Anterior cingulate cortex (tissue), 58 donors: ENCODE measurements at regions not wholly inside any gene's neighbourhood (a gene's known extent, or its start where the extent isn't known, plus 50 kb on each side); places are given as distances from the start of the nearest gene placed in this dataset.

Experiments used
- DNase-seq, 58 donors: peaks; one replicate each; lab custom pipeline; 2025; lab: John Stamatoyannopoulos, UW

DNA sequence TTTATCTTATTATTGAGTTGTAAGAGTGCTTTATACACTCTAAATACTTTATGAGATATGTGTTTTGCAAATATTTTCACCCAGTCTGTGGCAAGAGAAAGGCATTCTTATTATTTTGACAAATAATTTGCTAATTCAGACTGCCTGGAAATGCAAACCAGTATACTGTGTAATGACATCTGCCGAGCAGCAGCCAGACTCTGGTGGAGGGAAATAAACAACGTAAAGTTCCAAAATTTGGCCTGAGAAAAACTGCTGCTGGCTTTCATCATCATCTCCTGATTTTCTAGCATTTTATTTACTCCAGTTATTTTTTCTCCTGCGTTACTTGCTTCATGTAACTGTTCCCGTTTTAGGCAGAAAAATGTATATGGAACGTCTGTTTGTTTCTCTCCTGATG is 161.6 kb downstream of the RNF152 start:
- DNase-seq: no peak

DNA sequence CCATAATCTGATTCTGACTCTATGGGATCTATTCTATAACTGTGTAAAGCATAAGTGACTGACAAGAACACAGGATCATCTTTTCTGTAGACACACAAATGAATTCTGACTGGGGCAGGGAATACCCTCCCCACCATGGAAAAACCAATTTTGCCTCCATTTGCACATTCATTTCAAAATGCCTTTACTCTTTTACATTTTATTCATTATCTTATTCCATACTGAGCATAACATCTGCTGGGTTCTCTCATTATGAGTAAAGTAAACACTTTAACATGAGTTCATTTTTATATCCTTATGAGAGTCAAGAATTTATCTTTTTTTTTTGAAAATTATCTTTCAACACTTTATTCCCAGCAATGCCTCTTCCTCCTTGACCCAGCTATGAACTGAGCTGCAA is 163.5 kb downstream of the RNF152 start:
- DNase-seq: no peak

DNA sequence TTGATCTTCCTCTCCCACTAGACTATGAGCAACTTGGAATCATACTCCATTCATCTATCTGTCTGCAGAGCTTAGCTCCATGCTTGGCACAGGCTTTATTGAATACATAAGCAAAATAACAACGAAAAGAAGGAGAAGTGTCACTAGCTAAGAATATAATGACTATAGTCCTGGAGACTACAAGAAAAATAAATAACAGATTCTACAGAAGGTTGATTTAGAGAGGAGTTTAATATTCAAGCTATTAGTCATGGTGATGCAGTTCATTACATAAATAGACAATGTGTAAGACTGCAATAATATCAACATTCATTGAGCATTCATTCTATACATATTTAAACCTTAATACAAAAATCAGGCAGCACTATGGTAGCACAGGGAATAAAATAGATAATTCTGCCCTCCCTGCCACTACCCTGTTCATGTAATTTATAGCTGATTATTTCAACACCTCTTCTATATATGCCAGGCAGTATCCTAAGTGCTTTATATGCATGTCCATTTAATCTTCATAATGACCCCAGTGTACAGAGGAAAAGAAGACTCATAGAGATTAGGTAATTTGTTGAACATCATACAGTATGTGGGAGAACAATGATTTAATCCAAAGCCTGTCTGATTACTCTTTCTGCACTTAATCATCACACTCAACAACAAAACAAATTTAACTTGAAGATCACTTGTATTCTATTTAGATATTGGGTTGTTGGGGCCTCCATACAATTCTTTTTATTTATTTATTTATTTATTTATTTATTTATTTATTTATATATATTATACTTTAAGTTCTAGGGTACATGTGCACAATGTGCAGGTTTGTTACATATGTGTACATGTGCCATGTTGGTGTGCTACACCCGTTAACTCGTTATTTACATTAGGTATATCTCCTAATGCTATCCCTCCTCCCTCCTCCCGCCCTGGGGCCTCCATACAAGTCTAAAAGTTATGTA is 165.3 kb downstream of the RNF152 start:
- DNase-seq: no peak

DNA sequence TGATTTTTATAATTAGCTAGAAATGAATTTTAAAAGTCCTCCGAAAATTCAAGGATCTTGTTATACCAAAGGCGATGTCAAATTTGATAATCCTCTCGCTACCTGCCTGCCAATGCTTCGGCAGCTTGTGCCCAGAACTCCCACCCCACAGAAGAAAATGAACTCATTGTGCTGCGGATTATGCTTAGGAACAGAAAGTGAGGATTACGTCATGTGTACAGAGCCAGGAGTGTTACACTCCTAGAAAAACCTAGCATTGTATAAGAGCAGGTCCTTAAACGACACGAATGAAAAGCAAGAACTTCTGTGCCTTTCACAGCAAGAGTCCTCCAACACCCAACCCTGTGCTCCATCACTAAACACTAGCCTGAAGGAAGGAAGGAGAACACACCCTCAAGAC is 168.3 kb downstream of the RNF152 start:
- no peak for DNase-seq

DNA sequence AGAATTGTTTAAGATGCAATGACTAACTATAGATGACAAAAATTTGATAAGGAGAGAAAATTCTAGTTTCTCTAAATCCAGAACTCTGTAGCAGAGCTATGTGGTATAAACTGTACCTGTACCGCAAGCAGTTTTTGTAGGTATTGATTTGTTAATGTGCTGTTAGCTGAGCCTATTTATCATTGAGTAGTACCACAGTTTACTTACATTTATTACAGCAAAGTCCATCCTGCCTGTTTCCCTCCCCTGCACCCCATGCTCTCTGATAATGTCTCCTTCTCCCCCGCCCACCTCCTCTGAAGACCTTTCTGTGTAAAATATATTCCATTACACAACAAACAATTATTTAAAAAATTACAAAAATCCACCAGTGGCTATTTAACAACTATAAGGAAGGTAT is 170.6 kb downstream of the RNF152 start:
- no peak for DNase-seq

DNA sequence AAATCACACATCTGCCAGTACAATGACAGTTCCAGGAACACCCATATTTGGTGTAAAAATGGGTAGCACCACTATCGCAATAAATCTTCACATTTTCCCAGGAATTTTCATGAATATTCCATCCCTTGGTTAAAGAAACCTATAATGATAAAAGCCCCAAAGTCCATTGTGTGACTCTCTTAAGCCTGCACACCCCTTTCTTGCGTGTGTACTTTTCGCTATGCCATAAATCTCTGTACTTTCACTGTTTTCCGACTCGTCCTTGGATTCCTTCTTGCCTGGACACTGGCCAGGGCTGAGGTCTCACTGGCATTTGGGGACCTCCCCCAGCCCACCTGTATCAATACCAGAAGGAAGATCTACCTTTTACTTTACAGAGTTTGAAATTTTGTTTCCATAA is 172.3 kb downstream of the RNF152 start:
- no peak for DNase-seq

DNA sequence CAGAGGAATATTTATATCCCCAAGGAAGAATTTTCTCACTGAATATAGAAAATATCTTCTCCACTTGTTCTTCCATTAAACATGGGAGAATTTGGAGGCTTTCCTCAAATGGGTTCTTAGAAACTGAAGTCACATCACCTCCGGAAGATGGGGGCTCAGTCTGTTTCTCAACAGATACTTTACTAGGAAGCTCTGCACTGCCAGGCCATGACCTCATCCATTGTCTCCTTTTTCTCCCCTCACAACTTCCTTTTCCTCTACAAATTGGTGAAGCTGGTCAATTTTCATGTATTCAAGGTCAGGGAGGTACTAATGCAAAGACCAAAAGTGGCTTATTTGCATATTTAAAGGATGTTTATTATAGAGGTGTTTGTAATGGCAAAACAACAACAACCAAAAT is 173.1 kb downstream of the RNF152 start:
- DNase-seq: no peak

DNA sequence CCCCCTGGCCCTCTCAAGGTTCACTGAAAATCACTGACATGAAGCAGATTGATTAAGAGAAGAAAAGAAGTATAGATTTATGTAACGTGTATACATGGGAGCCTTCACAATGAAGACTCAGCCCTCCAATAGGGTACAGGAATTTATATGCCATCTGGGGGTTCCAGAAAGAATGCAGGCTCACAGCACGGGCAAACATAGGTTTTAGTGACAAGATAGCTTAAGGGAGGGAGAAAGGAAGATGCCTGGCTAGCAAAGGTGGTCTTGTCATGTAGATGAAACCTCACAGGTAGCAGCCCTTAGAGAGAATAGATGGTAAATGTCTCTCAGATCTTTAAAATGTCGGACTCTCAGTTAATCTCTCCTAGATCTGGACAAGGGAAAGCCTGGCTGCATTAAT is 173.9 kb downstream of the RNF152 start:
- DNase-seq: no peak

DNA sequence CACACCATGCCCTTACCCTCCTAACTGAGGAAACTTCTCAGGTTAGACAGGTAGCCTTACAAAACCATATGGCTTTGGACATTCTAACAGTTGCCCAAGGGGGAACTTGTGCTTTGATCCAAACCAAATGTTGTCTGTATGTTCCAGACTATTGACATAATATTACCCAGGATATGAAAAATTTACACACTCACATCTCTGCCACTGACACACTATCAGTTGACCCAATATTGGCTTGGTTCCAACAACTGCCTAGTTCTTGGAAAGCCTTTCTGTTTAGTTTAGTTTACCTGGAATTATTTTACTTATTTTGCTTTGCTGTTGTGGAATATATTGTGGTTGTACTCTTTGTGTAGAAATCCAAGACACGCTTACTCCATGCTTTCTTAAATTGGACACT is 178.4 kb downstream of the RNF152 start:
- no peak for DNase-seq

DNA sequence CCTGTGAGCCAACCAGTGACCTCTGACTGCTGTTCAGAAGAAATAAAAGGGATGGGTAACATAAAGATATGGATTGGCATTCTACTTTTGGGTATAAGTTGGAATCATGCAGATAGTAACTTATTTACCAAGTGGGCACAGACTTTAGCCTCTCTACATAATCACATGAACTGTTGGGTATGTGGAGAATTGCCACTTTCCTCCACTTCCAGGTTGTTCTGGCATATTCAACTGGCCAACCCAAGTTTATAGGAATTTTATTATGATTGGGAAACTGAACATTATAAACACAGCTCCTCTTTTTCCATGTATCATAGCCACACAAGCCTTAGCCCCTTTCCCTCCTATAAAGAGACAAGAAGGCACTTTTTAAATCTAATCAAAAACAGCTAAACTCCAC is 179.3 kb downstream of the RNF152 start:
- DNase-seq: no peak

DNA sequence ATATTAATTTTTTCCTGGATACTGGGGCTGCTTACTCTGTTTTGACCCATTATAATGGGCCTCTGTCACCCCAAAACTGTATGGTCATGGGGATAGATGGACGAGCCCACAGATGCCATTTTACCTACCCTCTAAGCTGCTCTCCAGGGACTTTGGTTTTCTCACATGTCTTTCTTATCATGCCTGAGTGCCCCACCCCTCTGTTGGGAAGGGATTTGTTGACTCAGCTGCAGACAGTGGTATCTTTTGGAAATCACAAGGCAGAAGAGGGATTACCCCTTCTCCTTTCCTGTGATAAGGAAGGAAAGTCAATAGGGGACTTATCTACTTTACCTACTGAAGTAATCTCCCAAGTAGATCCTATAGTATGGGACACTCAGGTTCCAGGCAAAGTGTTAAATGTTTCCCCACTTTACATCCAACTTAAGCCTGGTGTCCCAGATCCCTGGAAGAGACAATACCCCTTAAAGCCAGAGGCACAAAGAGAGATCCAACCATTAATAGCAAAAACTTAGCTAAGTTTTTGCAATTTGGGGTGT is 182.7 kb downstream of the RNF152 start:
- no peak for DNase-seq

DNA sequence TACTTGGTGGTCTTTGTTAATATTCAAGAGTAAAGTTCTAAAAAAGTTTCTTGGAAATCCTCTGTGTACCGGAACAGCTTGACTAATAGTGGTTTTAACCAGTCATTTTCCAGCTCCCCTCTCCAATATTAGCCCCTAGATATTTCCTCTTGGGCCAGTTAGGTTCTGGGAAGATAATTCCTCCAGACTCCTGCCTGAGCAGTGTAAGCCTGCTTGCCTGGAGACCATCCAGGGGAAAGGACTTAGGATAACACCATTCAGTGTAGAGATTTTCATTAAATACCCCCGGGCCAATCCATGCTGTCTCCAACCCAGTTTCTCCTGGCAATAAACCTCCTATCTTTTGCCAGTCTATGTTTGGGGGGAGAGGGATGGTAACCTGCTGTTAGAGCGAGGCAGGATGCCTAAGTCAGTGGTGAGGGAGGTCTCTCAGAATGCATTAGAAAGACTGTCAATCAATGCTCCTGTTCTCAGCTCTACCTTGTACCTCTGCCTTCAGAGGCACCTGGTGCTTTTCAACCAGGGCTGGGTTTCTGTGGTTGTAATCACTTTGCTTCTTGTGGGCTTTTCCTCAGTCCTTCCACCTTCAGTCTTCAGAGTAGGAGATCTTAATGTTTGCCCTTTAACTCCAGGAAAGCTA is 186.4 kb downstream of the RNF152 start:
- no peak for DNase-seq

DNA sequence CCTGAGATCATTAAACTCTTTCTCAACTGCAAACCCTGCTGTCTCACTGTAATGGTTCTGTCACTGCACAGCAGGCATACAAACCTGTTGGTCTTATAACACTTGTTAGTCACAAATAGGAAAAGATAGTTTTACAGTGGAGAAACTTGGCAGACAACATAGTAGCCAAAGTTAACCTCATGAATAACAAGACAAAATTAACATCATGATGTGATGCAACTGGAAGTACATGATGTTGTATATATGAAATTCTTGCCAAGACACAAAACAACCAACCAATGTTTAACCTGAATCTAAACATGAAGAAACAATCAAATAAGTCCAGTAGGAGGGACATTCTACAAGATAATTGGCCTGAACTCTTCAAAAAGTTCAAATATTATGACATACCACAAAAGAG is 189.3 kb downstream of the RNF152 start:
- no peak for DNase-seq

DNA sequence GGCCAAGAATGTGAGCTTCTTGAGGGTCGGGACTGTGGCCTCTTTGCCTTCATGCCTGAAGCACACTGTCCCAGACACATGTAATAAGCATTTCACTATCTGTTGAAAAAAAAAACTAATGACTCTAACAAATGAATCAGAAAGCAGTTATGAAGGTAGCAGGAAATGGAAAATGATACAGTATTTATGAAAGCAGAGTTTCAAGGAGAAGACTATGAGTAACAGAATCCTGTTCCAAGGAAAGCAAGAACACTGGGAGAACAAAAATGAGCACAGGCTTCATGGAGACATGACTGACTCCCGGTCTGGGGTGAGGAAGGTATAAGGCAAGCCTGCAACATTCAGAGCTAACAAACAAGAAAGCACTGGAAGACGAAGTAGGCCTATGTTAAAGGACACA is 190.8 kb downstream of the RNF152 start:
- DNase-seq: no peak

DNA sequence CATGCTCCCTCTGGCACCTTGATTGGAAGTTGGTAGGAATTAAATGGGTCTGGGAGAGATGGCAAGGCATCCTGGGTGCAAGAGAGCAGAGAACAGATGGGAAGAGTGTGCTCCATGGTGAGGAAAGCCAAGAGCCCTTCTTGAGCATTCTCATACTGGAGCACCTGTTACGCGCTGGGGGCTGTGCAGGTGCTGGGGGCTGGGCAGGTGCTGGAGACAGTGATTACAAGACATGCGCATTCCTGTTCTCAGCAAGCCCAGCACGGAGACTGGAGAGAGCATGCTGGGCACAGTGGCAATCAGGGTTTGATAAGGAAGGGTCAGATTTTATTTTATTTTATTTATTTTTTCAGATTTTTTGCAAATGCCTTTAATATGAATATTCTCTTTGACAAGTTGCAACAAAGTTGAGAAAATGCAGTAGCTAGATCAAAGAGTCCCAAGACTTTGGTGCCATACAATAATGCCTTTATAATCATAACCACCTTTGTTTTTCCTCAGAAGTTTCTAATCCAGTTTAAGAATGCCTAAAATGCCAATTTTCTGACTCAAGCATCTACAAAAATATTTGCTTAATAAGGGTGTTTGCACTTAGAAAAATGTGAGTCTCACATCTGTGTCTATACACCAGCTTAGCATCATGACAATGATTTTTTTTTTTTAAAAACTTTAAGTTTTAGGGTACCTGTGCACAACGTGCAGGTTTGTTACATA is 193.3 kb downstream of the RNF152 start:
- no peak for DNase-seq

DNA sequence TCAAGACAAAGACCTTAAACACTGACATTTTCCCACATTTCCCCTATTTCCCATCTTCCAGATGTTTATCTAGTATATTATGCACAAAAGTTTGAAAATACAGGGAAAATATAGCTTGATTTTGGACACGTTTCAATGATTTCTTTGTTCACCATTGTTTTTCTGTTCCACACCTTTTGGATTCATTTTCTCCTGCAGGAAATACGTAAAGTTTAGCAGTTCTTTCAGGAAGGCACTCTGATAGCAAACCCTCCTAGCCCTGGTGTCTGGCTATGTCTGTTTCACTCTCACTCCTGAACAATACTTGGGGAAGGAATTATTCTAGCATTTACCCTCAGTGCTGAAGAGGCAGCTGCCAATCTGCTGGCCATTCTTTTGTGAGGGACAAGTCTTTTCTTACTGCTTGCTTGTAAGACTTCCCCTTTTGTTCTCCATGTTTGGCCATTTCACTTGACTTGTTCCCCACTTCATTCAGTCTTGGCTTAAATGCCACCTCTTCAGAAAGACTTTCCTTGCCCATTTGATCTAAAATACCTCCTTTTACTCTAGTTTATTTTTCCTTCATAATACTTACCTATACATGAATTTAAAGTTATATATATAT is 195.4 kb downstream of the RNF152 start:
- DNase-seq: no peak

DNA sequence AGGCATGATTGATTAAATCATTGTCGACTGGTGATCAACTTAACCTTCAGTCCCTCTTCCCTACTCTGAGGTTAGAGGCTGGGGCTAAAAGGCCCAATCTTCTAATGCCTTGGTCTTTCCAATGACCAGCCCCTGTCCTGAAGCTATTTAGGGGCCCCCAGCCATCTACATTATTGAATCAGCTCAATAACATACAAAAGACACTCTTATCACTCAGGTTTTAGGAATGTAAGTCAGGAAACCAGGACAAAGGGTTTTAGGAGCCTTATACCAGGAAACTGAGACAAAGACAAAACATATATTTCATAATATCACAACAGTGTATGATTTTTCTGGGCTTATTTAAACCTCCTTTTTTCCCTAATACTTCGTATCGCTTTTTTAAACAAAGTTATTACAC is 198.6 kb downstream of the RNF152 start:
- DNase-seq: no peak

DNA sequence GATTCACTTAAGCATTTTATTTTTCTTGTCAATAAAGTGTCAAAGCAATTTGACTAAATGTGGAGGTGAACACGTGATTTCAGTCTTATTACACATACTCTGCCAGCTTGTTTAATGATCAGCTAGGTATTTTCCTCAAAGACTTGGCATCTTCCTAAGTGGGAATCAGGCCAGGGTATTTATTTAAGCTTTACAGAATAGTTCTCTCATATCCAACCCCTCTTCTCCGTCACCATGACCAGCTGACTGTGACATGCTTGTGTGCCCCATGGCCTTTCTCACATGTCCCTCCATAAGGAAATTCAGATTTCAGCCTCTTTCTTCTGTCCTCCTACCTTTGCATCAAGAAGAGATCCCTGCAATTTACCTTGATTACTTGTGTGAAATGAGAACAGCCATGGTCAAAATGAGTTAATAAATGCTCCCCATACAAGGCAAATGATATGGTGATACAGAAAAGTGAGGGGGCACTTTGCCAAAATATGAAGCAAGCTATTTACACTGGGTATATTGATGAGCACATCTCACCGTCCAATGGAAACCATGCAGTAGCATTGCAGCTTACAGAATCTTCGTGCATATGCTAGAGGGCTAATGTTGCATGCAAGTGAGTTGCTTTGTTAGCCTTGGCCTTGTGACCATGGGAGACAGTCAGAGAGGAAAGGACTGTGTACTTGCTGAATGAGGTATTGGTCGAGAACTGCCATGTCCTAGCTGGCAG is 202.2 kb downstream of the RNF152 start:
- no peak for DNase-seq

DNA sequence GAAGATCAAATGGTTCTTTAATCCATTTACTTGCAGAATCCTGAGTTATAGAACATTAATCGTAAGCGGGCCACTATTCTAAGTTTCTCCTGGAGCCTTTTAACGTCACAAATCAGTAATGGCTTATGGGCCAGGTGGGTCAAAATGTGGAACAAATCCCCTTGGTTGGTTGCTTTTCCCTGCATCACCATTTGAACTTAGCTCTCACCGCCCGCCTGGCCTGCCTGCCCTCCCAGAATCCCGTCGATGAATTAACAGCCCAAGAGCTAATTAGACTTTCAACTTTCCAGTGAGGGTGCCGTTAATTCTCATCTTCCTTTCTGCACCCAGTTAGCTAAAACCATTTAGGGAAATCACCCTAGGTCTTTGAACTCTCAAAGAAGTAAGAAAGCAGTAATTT is 205.5 kb downstream of the RNF152 start:
- DNase-seq: no peak

DNA sequence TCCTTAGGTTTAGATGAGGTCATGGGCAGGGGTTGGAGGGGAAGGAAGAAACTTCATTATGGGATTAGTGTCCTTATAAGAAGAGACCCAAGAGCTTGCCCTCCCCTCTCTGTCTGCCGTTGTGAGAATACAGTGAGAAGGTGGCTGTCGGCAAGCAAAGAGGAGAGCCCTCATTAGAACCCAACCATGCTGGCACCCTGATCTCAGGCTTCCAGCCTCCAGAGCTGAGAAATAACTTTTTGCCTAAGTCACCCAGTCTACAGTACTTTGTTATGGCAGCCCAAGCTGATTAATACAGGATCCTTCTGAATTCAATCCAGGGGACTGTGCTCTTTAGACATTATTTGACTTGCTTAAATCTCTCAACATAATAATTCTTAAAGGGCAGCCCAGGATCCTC is 209.0 kb downstream of the RNF152 start:
- no peak for DNase-seq
